HCEC 1CT (cell line): ENCODE measurements at regions not wholly inside any gene's neighbourhood (a gene's known extent, or its start where the extent isn't known, plus 50 kb on each side); places are given as distances from the start of the nearest gene placed in this dataset.
A peak's percentile ranks its signal among the peaks of the same experiment; 100 is the strongest.
"Not testable (repeated sequence)": the region's sequence is repeated elsewhere in the genome, so short reads cannot be mapped to it uniquely, and the experiment has no call there.

ENCODE experiments used
- DNase-seq: peaks from one replicate; pipeline ENCODE4 v3.0.0-alpha.2; 2017

DNA sequence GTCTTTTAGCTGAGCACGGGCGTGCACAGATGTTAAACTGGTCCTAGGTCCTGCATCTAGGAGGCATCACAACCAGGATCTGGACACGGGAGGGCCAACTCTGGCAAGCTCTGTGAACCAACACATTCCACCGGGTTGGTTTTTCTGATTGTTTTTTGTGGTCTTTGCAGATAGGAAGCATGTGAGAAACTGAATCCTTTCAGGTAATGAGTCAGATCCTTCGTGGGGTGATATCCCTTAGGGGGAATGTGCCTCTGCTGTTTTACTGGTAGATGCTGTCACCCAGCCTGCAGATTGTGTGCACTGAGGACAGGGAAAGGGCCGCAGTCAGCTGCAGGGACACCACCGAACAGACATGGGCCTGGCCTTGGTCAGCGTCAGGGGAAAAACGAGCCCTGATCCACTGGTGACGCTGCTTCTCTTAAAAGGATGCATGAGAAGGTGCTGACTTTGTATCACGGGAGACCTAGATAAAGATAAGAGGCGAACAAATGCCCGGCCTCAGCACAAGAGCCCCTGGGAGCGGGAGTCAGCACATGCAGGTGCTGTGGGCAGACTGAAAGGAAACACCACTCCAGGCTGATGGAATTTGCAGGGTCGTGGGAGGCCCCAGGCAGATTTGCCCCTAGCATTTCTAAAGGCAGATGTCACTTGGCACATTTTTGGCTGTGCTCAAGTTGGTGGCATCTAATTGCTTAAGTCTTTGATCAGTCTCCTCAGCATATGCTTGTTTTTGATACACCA is 51.1 kb downstream of the DOP1B start:
- DNase-seq: peak; percentile 53

DNA sequence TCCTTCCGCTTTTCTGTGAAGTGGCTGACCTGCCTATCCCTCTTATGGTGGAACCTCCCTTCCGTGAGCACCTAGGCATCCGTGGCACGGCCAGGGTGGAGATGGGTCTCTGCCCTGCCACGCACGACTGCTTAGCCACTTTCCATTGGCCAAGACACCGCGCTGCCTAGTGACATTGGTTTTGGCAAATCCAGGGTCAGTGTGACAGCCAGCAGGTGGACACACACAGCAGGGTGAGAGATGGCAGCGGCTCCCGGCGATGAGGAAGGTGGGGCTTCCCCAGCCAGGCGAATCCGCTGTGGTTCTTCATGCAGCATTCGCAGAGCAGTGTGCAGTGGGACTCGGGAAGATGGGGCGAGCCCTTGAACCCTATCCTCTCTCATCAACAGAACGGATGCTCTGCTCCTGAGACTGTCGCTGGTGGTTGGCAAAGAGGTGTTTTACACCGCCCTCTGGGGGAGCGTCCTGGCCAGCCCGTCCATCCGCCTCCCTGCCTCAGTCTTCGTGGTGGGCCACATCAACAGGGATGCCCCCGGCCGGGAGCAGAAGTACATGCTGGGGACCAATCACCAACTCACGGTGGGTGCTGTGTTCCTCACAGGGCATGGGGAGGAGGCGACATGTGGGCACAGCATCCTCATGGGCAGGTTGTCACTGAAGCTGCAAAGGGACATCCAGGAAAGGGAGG is 51.8 kb downstream of the DOP1B start:
- DNase-seq: no peak

DNA sequence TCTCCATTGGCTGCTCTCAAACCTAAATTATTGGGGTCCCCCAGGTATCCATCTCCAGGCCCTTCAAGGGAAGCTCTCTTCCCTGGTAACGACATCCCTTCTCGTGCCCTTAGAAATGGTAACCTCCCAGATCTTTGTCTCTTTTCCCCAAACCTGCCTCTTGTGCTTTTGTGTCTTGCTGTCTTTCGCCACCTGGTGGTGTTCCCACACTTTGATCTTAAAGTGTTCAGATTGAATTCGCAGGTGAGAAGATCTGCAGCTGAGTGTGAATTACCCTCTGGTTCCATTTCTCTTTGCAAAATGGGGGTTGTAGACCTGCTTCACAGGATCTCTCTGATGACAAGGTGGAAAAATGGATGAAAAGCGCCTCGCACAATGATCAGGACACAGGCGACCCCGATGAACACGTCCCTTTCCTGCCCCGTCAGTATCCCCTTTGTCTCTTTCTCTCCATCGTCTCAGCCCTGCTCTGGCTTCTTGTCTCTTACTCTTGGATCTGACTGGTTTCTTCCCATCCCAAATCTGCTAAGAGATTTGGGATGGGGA is 53.1 kb downstream of the DOP1B start:
- peak; percentile 72 for DNase-seq

DNA sequence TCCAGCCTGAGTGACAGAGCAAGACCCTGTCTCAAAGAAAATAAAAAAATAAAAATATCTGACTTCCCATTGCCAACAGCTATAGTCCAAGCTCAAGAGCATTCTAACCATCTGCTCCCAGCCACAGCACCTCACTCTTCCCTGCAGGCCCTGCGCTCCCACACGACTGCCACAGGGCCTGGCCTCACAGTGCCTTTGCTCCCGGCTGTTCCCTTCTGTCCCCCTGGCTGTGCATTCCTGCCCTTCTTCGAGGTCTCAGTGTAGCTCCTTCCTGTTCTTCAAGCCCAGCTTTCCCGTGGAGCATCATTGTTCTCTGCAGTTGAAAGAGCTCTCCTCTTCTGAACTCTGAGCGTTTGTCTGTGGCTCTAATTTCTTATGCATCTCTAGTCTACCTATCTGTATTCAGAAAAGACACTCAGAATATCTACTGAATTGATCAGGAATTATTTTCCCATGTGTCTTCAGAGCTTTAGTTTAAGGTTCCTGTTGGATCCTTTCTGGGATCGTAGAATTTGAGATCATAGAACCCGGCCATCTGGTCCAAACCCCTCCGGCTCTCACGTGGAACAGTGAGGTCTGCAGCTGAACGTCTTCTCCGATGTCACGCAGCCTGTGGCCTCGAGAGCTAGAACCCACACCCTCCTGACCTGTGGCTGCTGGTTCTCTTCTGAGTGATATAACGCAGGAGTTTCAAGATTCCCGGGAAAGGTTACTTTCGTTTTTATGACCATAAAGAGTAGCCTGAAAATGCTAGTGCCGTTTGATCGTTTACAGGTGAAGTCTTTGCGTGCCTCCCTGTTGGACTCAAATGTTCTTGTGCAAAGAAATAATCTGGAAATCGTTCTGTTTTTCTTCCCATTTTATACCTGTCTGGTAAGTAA is 54.4 kb downstream of the DOP1B start:
- DNase-seq: no peak

DNA sequence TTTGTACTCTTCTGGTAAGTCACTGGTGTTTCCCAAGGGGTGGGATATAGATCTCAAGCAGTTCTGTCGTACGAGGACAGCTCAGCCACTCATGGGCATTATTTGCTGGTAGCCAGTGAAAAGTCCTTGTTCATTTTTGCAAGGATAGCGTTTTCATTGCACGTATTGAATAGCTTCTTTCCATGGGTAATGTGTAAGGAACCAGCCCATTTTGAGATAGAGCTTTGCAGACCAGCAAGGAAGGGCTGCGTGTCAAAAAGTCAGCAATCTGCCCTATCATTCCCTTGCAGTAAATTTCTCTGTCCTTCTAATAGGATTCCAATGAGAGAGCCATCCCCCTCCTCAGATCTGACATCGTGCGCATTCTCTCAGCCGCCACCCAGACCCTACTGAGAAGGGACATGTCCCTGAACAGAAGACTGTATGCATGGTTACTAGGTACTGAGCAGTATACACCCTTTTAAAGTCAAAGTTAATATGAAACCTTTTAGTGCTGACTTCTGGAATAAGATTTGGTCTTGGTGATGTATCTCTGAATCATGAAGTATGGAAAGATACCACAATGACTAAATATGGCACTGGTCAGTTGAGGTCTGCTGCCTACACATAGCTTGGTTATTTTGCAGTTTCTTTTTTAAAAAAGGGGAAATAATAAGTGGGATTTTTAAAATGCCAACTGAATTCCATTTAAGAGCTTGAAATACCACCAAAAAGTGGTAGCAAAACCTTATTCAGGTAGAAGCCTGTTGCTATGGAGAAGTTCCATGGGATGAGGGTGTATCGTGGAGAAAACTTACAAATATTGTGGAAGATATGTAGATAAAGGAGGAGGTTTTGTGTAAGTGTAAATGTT is 55.3 kb downstream of the DOP1B start:
- DNase-seq: peak; percentile 94

DNA sequence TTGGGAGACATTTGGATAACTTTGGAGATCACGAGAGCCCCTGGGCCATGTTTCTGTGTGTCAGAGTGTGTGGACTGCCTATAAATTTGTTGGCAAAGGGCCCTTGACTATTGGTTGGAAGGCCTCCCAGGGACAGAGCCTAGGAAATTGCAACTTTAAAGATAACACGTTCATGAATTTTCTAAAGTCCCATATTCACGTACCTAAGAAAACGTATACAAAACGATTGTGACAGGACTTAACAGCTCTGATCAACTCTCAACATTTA is 55.8 kb downstream of the DOP1B start:
- DNase-seq: no peak

DNA sequence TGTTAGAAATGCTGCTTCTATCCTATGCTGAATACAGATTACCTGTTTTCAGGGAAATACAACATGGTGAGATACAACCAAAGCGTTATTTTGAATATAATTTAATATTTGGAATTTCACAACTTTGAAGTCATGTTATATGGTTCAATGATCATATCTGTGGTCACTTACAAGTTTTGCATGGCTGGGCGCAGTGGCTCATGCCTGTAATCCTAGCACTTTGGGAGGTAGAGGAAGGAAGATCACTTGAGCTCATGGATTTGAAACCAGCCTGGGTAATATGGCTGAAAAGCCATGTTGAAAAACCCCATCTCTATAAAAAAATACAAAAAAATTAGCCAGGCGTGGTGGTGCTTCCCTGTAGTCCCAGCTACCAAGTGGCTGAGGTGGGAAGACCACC is 57.9 kb downstream of the DOP1B start:
- DNase-seq: no peak

DNA sequence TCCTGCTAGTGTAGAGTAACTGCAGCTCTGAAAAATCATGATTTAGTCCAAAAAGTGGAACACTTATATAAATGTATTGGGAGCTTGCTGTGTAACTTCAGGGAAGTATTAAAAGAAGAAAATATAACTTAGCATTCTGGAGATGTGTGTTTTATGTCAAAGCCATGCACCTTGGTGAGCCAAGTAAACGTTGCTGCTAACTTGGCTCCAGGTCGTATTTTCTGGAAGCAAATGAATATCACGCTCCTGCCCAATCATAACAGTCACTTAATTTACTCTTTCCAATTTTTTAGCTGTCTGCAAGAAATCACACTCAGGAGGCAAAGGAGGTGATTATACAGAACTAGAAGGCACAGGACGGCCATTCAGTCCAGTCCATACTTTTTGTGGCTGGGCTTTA is 61.1 kb downstream of the DOP1B start:
- DNase-seq: no peak

DNA sequence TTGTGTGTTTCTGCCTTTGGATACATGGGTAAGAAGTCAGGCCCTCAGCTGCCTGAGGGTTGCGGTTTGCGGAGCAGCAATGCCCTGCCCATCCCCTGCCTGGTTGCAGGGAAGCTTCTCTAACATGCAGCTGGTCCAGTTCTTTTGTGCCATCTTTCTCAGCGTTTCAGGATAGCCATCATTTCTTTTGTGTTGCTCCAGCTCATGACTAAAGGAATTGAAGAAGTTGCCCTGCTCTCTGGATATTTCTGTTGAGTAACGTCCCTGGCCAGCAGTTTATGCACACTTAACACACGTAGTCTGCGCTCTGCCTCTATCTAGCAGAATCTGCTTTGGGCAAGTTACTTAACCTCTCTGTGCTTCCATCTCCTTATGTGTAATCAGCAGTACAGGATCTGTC is 62.1 kb downstream of the DOP1B start:
- DNase-seq: no peak

DNA sequence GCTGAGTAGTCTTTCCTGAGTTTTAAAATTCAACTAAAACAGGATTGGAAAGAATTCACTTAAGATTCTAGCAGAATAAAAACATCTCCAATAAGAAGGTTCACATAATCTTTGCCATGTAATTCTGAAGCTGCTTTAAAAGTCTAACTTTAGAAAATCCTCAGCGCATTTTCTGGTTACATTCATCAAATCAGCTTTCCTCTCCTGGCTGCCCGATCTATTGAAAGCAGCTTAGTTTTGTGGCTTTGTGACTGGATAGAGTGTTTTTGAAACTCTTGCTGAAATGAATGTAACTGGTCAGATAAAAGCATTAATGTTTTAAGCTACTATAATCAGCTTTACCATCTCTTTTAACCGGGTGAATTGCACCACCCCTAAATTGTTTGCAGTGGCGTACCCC is 66.8 kb downstream of the DOP1B start:
- no peak for DNase-seq

DNA sequence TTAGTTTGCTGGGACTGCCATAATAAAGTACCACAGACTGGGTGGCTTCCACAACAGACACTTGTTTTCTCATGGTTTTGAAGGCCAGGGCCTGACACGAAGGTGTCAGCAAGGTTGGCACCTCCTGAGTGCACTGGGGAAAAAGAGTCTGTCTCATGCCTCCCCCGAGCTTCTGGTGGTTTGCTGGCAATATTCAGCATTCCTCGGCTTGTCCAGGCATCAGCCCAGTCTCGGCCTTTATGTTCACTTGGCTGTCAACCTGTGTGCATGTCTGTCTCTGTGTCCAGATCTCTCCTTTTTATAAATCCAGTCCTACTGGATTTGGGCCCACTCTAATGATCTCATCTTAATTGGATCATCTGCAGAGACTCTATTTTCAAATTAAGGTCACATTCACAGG is 72.6 kb downstream of the DOP1B start:
- DNase-seq: no peak

DNA sequence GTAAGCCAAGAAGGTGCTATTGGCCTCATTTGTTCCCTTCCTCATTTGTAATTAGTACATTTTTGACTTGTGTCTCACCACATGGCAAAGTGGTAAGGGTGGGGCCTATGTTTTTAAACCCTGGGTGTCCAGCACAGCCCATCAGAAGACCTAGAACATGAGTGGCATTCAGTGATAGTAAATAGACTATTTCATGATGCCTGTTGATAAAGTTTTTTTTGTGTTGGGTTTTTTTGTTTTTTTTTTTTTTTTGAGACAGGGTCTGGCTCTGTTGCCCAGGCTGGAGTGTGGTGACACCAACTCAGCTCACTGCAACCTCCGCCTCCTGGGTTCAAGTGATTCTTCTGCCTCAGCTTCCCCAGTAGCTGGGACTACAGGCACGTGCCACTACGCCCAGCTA is 74.8 kb downstream of the DOP1B start:
- DNase-seq: not testable (repeated sequence)

DNA sequence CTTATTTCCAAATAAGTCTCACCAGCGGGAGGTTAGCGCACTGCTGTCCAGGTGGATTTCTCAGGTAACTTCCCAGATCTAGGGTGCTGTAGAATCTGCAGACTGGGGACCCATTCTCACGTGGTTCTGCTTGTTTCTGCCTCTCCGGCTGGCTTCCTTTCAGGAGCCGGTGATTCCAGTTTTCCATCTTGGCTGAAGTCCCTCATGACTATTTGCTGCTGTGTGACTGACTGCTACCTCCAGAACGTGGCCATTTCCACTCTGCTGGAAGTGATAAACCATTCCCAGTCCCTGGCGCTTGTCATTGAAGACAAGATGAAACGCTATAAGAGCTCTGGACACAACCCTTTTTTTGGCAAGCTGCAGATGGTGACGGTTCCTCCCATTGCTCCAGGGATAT is 76.0 kb downstream of the DOP1B start:
- no peak for DNase-seq

DNA sequence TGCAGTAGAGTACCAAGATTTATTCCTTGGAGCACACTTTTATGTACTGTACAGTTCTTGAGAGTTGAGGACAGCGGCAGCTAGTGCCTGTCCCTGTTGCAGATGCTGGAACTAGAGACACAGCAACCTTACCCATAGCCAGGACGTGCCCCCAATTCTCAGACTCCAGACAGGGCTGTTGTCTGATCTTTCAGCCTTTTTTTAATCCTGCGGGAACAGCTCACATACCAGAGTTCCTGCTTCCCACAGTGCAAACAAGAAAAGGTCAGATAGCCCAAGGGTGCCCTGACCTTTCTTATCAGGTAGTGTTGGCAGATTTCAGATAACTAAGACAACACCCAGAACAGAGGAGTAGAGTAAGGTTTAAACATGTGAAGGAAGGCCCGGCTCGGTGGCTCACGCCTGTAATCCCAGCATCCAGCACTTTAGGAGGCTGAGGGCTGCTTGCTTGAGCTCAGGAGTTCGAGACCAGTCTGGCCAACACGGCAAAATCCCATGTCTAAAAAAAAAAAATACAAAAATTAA is 78.5 kb downstream of the DOP1B start:
- no peak for DNase-seq

DNA sequence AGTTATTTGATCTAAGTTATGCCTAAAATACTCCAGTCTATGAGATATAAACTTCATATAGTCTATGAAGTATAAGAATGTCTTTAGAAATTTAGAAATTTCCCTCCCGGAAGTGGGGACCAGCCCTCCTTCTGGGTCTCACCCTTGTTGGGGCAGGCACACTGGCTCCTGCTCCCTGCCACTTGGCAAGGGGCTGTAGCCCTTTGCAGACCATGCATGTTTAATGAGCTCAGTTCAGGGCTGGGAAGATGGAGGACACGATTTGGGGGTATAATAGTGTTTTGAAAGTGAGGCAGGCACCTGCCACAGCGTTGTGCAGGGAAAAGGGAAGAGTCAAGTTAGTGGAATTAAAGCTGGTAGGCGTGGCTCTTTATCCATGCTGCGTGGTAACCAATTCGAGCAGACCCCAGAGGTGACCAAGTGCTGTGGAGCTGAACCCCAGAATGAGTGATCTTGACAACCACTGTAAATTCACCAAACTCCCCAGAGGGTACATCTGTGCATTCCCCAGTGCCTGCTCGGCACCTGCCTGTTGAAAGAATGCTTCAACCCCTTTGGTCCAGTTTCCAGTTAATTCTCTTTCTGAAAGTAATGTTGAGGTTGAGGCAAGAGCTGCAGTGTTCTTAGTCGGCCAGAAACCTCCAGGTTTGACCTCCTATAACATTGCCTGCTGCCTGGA is 79.6 kb downstream of the DOP1B start:
- DNase-seq: no peak

DNA sequence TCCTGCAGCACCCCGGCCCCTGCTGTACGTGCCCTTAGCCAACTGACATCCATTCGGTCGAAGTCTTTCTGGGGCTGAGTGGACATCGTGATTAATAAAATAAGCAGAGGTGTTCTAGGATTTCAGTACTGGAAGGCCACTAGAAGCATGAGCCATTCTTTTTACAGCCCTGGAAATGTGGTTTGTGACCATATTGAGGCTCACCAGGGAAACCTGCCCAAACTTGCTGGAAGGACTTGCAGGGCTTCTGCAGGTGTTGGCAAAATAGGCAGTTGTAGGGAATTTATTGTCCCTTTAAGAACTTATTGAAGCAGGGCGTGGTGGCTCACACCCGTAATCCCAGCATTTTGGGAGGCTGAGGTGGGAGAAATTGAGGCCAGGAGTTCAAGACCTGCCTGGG is 80.8 kb downstream of the DOP1B start:
- no peak for DNase-seq

DNA sequence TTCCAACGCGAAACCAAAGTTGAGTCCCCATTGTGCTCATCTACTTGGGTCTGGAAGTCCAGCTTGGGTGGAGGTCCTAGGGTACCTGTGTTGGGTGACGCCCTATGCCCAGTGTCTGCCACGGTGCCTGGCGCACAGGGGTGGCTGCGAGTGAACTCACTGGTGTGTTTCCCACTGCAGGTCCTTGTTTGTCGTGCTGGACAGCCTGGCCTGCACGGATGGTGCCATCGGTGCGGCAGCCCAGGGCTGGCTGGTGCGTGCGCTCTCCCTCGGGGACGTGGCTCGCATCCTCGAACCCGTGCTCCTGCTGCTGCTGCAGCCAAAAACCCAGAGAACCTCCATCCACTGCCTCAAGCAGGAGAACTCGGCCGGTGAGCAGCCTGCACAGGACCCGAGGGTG is 80.4 kb upstream of the MORC3 start:
- DNase-seq: no peak

DNA sequence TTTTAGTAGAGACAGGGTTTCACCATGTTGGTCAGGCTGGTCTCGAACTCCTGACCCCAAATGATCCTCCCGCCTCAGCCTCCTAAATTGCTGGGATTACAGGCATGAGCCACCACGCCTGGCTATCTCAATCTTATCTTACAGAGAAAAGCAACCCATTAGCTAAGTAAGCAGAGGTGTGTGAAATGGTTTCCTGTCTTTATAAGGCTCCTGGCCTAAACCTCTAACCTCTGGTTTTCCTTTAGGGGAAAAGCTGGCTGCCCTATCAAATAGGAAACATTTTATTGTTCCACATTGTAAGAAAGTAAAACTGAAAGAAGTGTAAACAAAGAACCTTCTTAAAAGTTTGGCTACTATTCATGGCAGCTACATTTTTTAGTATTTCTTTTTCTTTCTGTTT is 78.3 kb upstream of the MORC3 start:
- DNase-seq: no peak

DNA sequence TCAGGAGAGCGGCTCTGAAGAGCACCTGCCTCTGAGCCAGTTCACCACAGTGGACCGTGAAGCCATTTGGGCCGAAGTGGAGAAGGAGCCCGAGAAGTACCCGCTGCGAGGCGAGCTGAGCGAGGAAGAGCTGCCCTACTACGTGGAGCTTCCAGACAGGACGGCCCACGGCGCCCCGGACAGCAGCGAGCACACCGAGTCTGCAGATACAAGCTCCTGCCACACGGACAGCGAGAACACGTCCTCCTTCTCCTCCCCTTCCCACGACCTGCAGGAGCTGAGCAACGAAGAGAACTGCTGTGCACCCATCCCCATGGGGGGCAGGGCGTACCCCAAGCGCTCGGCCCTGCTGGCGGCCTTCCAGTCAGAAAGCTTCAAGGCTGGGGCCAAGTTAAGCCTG is 74.9 kb upstream of the MORC3 start:
- no peak for DNase-seq

DNA sequence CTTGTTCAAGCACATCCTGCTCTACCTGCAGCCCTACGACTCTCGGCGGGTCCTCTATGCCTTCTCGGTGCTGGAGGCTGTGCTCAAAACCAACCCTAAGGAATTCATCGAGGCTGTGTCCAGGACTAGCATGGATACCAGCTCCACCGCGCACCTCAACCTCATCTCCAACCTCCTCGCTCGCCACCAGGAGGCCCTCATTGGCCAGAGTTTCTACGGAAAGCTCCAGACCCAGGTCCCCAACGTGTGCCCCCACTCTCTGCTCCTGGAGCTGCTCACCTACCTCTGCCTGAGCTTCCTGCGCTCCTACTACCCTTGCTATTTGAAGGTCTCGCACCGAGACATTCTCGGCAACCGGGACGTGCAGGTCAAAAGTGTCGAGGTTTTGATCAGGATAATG is 74.3 kb upstream of the MORC3 start:
- DNase-seq: no peak

DNA sequence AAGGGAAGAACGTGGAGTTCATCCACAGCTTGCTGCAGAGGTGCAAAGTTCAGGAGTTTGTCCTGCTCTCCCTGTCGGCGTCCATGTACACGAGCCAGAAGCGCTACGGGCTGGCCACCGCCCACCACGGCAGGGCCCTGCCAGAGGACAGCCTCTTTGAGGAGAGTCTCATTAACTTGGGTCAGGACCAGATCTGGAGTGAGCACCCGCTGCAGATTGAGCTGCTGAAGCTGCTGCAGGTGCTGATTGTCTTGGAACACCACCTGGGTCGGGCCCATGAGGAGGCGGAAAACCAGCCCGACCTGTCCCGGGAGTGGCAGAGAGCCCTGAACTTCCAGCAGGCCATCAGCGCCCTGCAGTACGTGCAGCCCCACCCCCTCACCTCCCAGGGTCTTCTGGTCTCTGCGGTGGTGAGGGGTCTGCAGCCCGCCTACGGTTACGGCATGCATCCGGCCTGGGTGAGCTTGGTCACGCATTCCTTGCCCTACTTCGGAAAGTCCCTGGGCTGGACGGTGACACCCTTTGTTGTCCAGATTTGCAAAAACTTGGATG is 73.8 kb upstream of the MORC3 start:
- DNase-seq: no peak
